CD14-positive monocyte (primary cell): ENCODE measurements at regions not wholly inside any gene's neighbourhood (a gene's known extent, or its start where the extent isn't known, plus 50 kb on each side); places are given as distances from the start of the nearest gene placed in this dataset.

Experiments
- DNase-seq, 3 donors: peaks; one replicate each; pipeline ENCODE4 v3.0.0-alpha.2; 2011 to 2022
- H2AFZ ChIP-seq: 2 replicates; pipeline ENCODE4 v1.6.0; 2012; ENCODE audit warnings: mild to moderate bottlenecking, low read depth, low read length, inconsistent platforms; ENCODE audit not compliant: insufficient read depth, poor library complexity, severe bottlenecking
- H3K27ac ChIP-seq, 2 donors: 1 replicate in 1 of 2; 2 replicates in 1 of 2; pipeline ENCODE4 v1.5.1; 2012 to 2013; ENCODE audit warnings: low read length in 2 of 2, control low read depth in 1 of 2, inconsistent platforms in 1 of 2, low read depth in 1 of 2, mild to moderate bottlenecking in 1 of 2
- H3K27me3 ChIP-seq, 2 donors: one replicate each; pipeline versions ENCODE4 v1.6.0 to v1.6.1; 2011 to 2013; ENCODE audit warnings: low read length in 2 of 2; ENCODE audit not compliant: control insufficient read depth in 2 of 2, insufficient read depth in 2 of 2
- H3K36me3 ChIP-seq, 2 donors: replicated peaks in 1 of 2; 1 replicate in 1 of 2; 2 replicates in 1 of 2; pipeline versions ENCODE4 v1.5.1 to v1.6.1; 2012 to 2013; ENCODE audit warnings: low read length in 2 of 2, control low read depth in 1 of 2, inconsistent platforms in 1 of 2, mild to moderate bottlenecking in 1 of 2; ENCODE audit not compliant: insufficient read depth in 2 of 2, control insufficient read depth in 1 of 2
- H3K4me1 ChIP-seq, 2 donors: 1 replicate in 1 of 2; 2 replicates in 1 of 2; pipeline versions ENCODE4 v1.5.1 to v1.6.1; 2012 to 2013; ENCODE audit warnings: low read length in 2 of 2, control low read depth in 1 of 2, inconsistent platforms in 1 of 2, mild to moderate bottlenecking in 1 of 2, moderate library complexity in 1 of 2; ENCODE audit not compliant: insufficient read depth in 2 of 2, control insufficient read depth in 1 of 2
- H3K4me2 ChIP-seq: replicated peaks from 2 replicates; pipeline ENCODE3; 2012; ENCODE audit warnings: low read length, moderate library complexity, mild to moderate bottlenecking; ENCODE audit not compliant: poor library complexity, severe bottlenecking; ENCODE audit errors: extremely low read depth
- H3K4me3 ChIP-seq, 3 experiments: fragments of 200-600 bp in 1 of 3; sonication (generic) in 1 of 3; replicated peaks in 1 of 3; 1 replicate in 2 of 3; 2 replicates in 1 of 3; pipeline ENCODE4 v1.5.1; 2011 to 2013; ENCODE audit warnings: low read length in 3 of 3, mild to moderate bottlenecking in 3 of 3, control low read depth in 2 of 3, low read depth in 2 of 3, inconsistent platforms in 1 of 3, moderate library complexity in 1 of 3
- H3K79me2 ChIP-seq: 2 replicates; pipeline ENCODE4 v1.6.0; 2012; ENCODE audit warnings: mild to moderate bottlenecking, control low read depth, inconsistent platforms, low read length, moderate library complexity; ENCODE audit not compliant: insufficient read depth
- H3K9ac ChIP-seq: 2 replicates; pipeline ENCODE4 v1.6.0; 2017; ENCODE audit warnings: low read length, mild to moderate bottlenecking; ENCODE audit not compliant: insufficient read depth, poor library complexity, severe bottlenecking
- H3K9me3 ChIP-seq, 2 donors: replicated peaks in 1 of 2; 1 replicate in 1 of 2; 2 replicates in 1 of 2; pipeline versions ENCODE4 v1.5.1 to v1.6.1; 2012 to 2013; ENCODE audit warnings: low read length in 2 of 2, control low read depth in 1 of 2; ENCODE audit not compliant: control insufficient read depth in 1 of 2, insufficient read depth in 1 of 2
- H4K20me1 ChIP-seq: 2 replicates; pipeline ENCODE4 v1.6.0; 2012; ENCODE audit warnings: mild to moderate bottlenecking, low read length, control low read depth, moderate library complexity; ENCODE audit not compliant: insufficient read depth
- H3K27ac Mint-ChIP-seq, 7 donors: one replicate each; pipeline ENCODE4 v1.8.0; 2020; ENCODE audit warnings: mild to moderate bottlenecking in 7 of 7, mixed read lengths in 7 of 7, moderate library complexity in 6 of 7, inconsistent platforms in 2 of 7
- H3K27me3 Mint-ChIP-seq, 3 donors: one replicate each; pipeline ENCODE4 v1.8.0; 2021 to 2022; ENCODE audit warnings: low read depth in 3 of 3, mild to moderate bottlenecking in 3 of 3, mixed read lengths in 3 of 3, moderate library complexity in 3 of 3, inconsistent platforms in 1 of 3
- H3K36me3 Mint-ChIP-seq, 2 donors: one replicate each; pipeline ENCODE4 v1.8.0; 2020; ENCODE audit warnings: mixed read lengths in 2 of 2, inconsistent platforms in 1 of 2, mild to moderate bottlenecking in 1 of 2
- H3K4me1 Mint-ChIP-seq: one replicate; pipeline ENCODE4 v1.8.0; 2020; ENCODE audit warnings: mild to moderate bottlenecking, mixed read lengths
- H3K4me3 Mint-ChIP-seq, 2 donors: one replicate each; pipeline ENCODE4 v1.8.0; 2020; ENCODE audit warnings: mild to moderate bottlenecking in 2 of 2, mixed read lengths in 2 of 2, moderate library complexity in 1 of 2
- H3K9me3 Mint-ChIP-seq, 7 donors: one replicate each; pipeline ENCODE4 v1.8.0; 2020 to 2022; ENCODE audit warnings: mixed read lengths in 7 of 7, mild to moderate bottlenecking in 6 of 7, moderate library complexity in 6 of 7, inconsistent platforms in 2 of 7
- CTCF ChIP-seq: fragments of 200-600 bp; IDR thresholded peaks from one replicate; pipeline ENCODE4 v1.8.0; 2022; ENCODE audit warnings: antibody characterized with exemption, mild to moderate bottlenecking
- WGBS: methylation state at CpG from one replicate; pipeline ENCODE4 v1.1.5; 2013; ENCODE audit warnings: missing lambda C conversion rate; ENCODE audit not compliant: insufficient coverage; 5-methylcytosine and 5-hydroxymethylcytosine counted together
- intact Hi-C, 2 donors: fragments of 100-400 bp; cut with micrococcal nuclease; formaldehyde crosslinking; loops; one replicate each; pipeline versions ENCODE4 v1.15.0 to v1.15.1; 2023

- H3K9ac ChIP-seq: no peak overlapping the region
- H3K36me3 ChIP-seq: no peaks in the 10 kb centered on the region
- no peaks in the 10 kb centered on the region for H3K9me3 ChIP-seq
- Mint-ChIP-seq H3K4me3 (no peak overlapping the region), H3K27ac (no peak overlapping the region), H3K36me3 (no peaks in the 10 kb centered on the region), H3K27me3 (peaks cover 0 to 5% (median 3%) of the 10 kb centered on the region in 3 donors), H3K4me1 (no peaks in the 10 kb centered on the region), H3K9me3 (peaks cover 0 to 7% (median 2%) of the 10 kb centered on the region in 7 donors)
- no peaks in the 10 kb centered on the region for H3K79me2 ChIP-seq
- no peak overlapping the region for H3K4me3 ChIP-seq
- no peak overlapping the region for H2AFZ ChIP-seq
- no peaks in the 10 kb centered on the region for H4K20me1 ChIP-seq
- TF ChIP-seq CTCF: no peak
- peaks cover 0 to 17% of the 10 kb centered on the region in 2 donors for H3K27me3 ChIP-seq
- intact Hi-C loops: no loop called here
- no peak overlapping the region for H3K4me2 ChIP-seq
- no peaks in the 10 kb centered on the region for H3K4me1 ChIP-seq
- no peak overlapping the region for H3K27ac ChIP-seq
- DNase-seq: no peak
These were observed 218.8 kb downstream of the MAGEB17 start for GRCh38 chrX:16386126-16386525.

GRCh38 chrX:16392597-16392996, 225.3 kb downstream of the MAGEB17 start:
- Mint-ChIP-seq H3K9me3 (peaks cover 0 to 3% (median under 1%) of the 10 kb centered on the region in 7 donors), H3K4me3 (no peak overlapping the region), H3K27ac (no peak overlapping the region), H3K4me1 (no peaks in the 10 kb centered on the region), H3K36me3 (no peaks in the 10 kb centered on the region), H3K27me3 (peaks cover 0 to 3% (median 2%) of the 10 kb centered on the region in 3 donors)
- no peak overlapping the region for H3K4me2 ChIP-seq
- H2AFZ ChIP-seq: no peak overlapping the region
- H3K79me2 ChIP-seq: no peaks in the 10 kb centered on the region
- H3K27ac ChIP-seq: no peak overlapping the region
- WGBS: no CpG with 5 or more reads among the region's 2 CpGs
- TF ChIP-seq CTCF: no peak
- no peak for DNase-seq
- intact Hi-C loops: no loop called here
- H3K4me3 ChIP-seq: no peak overlapping the region
- no peaks in the 10 kb centered on the region for H4K20me1 ChIP-seq
- H3K9ac ChIP-seq: no peak overlapping the region
- H3K36me3 ChIP-seq: no peaks in the 10 kb centered on the region
- no peaks in the 10 kb centered on the region for H3K9me3 ChIP-seq
- peaks cover 0 to 11% of the 10 kb centered on the region in 2 donors for H3K27me3 ChIP-seq
- H3K4me1 ChIP-seq: no peaks in the 10 kb centered on the region
